ENCODE measurements at regions not wholly inside any gene's neighbourhood (a gene's known extent, or its start where the extent isn't known, plus 50 kb on each side); places are given as distances from the start of the nearest gene placed in this dataset.

DNA sequence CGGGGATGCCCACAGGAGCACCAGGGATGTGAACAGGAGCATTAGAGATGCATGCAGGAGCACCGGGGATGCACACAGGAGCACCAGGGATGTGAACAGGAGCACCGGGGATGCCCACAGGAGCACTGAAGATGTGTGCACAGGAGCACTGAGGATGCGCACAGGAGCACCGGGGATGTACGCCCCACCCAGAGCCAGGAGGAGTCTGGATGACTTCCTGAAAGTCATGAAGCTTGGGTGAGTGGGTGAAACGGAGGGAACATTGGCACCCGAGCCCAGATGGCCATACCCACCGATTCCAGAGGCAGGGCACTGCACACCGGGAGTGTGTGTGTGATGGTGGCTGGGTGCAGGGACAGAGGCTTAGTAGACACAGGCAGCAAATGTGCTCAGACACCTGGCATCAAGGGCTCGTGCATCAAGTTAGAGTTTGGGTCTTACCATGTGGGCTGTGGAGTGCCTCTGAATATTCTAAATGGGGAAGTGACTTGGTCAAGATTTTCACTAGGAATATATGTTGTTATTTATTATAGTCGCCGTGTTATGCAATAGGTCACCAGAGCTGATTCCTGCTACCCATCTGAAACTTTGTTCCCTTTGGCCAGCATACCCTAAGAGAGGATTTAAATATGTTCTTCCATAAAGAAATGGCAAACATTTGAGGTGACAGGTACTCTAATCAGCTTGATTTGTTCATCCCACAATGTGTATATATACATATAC is 365.8 kb upstream of the MYT1L start:
- Mint-ChIP-seq H3K36me3 (ENCODE audit: insufficient read depth, unreplicated experiment) (no peaks in the 10 kb centered on the region), H3K27me3 (ENCODE audit: insufficient read depth, unreplicated experiment) (peaks cover 52% of the 10 kb centered on the region), H3K4me3 (ENCODE audit: unreplicated experiment) (no peak overlapping the region), H3K9me3 (ENCODE audit: unreplicated experiment) (no peaks in the 10 kb centered on the region), H3K4me1 (ENCODE audit: low read depth, unreplicated experiment) (no peaks in the 10 kb centered on the region), H3K27ac (ENCODE audit: unreplicated experiment) (no peak overlapping the region)
- no peak overlapping the region for H3K4me3 ChIP-seq (ENCODE audit: low read depth, low read length)
- ChIA-PET POLR2A (no interaction called here), CTCF (no interaction called here)
- TF ChIP-seq, protein P1, sequence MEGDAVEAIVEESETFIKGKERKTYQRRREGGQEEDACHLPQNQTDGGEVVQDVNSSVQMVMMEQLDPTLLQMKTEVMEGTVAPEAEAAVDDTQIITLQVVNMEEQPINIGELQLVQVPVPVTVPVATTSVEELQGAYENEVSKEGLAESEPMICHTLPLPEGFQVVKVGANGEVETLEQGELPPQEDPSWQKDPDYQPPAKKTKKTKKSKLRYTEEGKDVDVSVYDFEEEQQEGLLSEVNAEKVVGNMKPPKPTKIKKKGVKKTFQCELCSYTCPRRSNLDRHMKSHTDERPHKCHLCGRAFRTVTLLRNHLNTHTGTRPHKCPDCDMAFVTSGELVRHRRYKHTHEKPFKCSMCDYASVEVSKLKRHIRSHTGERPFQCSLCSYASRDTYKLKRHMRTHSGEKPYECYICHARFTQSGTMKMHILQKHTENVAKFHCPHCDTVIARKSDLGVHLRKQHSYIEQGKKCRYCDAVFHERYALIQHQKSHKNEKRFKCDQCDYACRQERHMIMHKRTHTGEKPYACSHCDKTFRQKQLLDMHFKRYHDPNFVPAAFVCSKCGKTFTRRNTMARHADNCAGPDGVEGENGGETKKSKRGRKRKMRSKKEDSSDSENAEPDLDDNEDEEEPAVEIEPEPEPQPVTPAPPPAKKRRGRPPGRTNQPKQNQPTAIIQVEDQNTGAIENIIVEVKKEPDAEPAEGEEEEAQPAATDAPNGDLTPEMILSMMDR (IDR thresholded peaks at IDR 0.05; ENCODE audit: insufficient read depth in 1 of 2, low read depth in 1 of 2, low read length in 1 of 2, severe bottlenecking in 1 of 2, unreplicated experiment in 1 of 2): no peak
- intact Hi-C loops (cut with micrococcal nuclease; ENCODE audit: unreplicated experiment): no loop called here
- no TSS peak for BruUV-seq (replicated peaks)
- H3K9me3 ChIP-seq: no peaks in the 10 kb centered on the region
- no peak for DNase-seq
- H3K4me1 ChIP-seq: no peaks in the 10 kb centered on the region
- H3K27me3 ChIP-seq (replicated peaks; ENCODE audit: control insufficient read depth, insufficient read depth, low read length): no peaks in the 10 kb centered on the region; the same call in 1 of the 2 replicates
- H3K36me3 ChIP-seq (ENCODE audit: control insufficient read depth, insufficient read depth, low read length): no peaks in the 10 kb centered on the region

DNA sequence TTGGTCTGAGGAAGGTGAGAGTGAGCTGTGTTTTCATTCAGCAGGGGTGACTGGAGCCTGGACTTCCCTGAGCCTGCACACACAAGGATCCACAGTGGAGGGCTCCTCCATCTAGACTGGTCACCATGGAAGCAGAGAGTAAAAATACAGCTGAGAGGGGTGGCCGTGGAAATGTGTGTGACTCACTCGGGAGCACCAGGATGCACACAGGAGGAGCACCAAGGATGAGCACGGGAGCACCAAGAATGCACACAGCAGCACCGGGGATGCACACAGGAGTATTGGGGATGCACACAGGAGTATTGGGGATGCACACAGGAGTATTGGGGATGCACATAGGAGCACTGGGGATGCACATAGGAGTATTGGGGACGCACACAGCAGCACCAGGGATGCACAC is 365.2 kb upstream of the MYT1L start:
- no peaks in the 10 kb centered on the region; the same call in 1 of the 2 replicates for H3K27me3 ChIP-seq (replicated peaks; ENCODE audit: control insufficient read depth, insufficient read depth, low read length)
- no peak for DNase-seq
- TF ChIP-seq, protein P1 (IDR thresholded peaks at IDR 0.05; ENCODE audit: insufficient read depth in 1 of 2, low read depth in 1 of 2, low read length in 1 of 2, severe bottlenecking in 1 of 2, unreplicated experiment in 1 of 2): no peak
- H3K4me3 Mint-ChIP-seq (ENCODE audit: unreplicated experiment): no peak overlapping the region
- H3K4me1 Mint-ChIP-seq (ENCODE audit: low read depth, unreplicated experiment): no peaks in the 10 kb centered on the region
- POLR2A ChIA-PET: no interaction called here
- H3K27ac Mint-ChIP-seq (ENCODE audit: unreplicated experiment): no peak overlapping the region
- H3K4me1 ChIP-seq: no peaks in the 10 kb centered on the region
- peaks cover 52% of the 10 kb centered on the region for H3K27me3 Mint-ChIP-seq (ENCODE audit: insufficient read depth, unreplicated experiment)
- H3K36me3 Mint-ChIP-seq (ENCODE audit: insufficient read depth, unreplicated experiment): no peaks in the 10 kb centered on the region
- H3K9me3 Mint-ChIP-seq (ENCODE audit: unreplicated experiment): no peaks in the 10 kb centered on the region
- CTCF ChIA-PET: no interaction called here
- H3K4me3 ChIP-seq (ENCODE audit: low read depth, low read length): no peak overlapping the region
- no TSS peak for BruUV-seq (replicated peaks)
- H3K36me3 ChIP-seq (ENCODE audit: control insufficient read depth, insufficient read depth, low read length): no peaks in the 10 kb centered on the region
- intact Hi-C loops (cut with micrococcal nuclease; ENCODE audit: unreplicated experiment): no loop called here
- no peaks in the 10 kb centered on the region for H3K9me3 ChIP-seq

DNA sequence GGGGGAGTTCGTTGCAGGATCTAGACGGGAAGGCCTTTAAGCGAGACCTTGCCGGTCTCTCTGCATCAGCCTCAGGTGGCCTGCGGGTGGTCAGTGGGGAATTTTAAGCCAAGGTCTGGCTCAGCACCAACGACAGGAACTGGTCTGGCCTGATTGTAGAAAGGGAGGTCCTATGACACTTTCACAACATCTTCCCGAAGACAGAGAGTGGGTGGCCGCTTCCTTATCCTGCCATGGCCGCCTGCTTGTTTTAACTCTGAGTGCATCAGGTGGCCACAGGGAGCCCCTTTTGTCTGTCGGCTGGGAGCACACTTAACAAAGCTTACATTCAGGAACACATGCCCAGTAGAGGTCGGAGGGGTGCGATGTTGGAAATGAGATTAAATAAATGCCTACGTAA is 363.7 kb upstream of the MYT1L start:
- Mint-ChIP-seq H3K27me3 (ENCODE audit: insufficient read depth, unreplicated experiment) (peaks cover 63% of the 10 kb centered on the region), H3K36me3 (ENCODE audit: insufficient read depth, unreplicated experiment) (no peaks in the 10 kb centered on the region), H3K27ac (ENCODE audit: unreplicated experiment) (no peak overlapping the region), H3K4me1 (ENCODE audit: low read depth, unreplicated experiment) (no peaks in the 10 kb centered on the region), H3K4me3 (ENCODE audit: unreplicated experiment) (no peak overlapping the region), H3K9me3 (ENCODE audit: unreplicated experiment) (no peaks in the 10 kb centered on the region)
- Histone ChIP-seq H3K9me3 (no peaks in the 10 kb centered on the region), H3K4me1 (no peaks in the 10 kb centered on the region), H3K36me3 (ENCODE audit: control insufficient read depth, insufficient read depth, low read length) (no peaks in the 10 kb centered on the region), H3K27me3 (replicated peaks; ENCODE audit: control insufficient read depth, insufficient read depth, low read length) (no peaks in the 10 kb centered on the region; the same call in 1 of the 2 replicates), H3K4me3 (ENCODE audit: low read depth, low read length) (no peak overlapping the region)
- POLR2A ChIA-PET: no interaction called here
- intact Hi-C loops (cut with micrococcal nuclease; ENCODE audit: unreplicated experiment): no loop called here
- CTCF ChIA-PET: no interaction called here
- DNase-seq: no peak
- TF ChIP-seq, protein P1 (IDR thresholded peaks at IDR 0.05; ENCODE audit: insufficient read depth in 1 of 2, low read depth in 1 of 2, low read length in 1 of 2, severe bottlenecking in 1 of 2, unreplicated experiment in 1 of 2): no peak
- no TSS peak for BruUV-seq (replicated peaks)

Measured in Caco-2 (cell line).